Stomach (tissue), 4 donors: ENCODE measurements at regions not wholly inside any gene's neighbourhood (a gene's known extent, or its start where the extent isn't known, plus 50 kb on each side); places are given as distances from the start of the nearest gene placed in this dataset.

Source experiments
- CTCF ChIP-seq, 7 experiments: fragments of 450-650 bp in 4 of 7; fragments of 200-600 bp in 3 of 7; sonication (generic) in 3 of 7; IDR thresholded peaks; one replicate each; pipeline ENCODE4 v1.5.1; 2016 to 2019; ENCODE audit warnings: antibody characterized with exemption in 7 of 7, control low read depth in 2 of 7, mild to moderate bottlenecking in 1 of 7
- POLR2A ChIP-seq, 4 donors: fragments of 450-650 bp; IDR thresholded peaks; one replicate each; pipeline ENCODE4 v1.6.1; 2016; ENCODE audit warnings: antibody characterized with exemption in 4 of 4, control low read depth in 2 of 4, mild to moderate bottlenecking in 1 of 4, moderate library complexity in 1 of 4

- no peak for TF ChIP-seq CTCF (IDR thresholded peaks at IDR 0.05)
- TF ChIP-seq POLR2A (IDR thresholded peaks at IDR 0.05) = no peak
Measured at GRCh38 chr1:189374816-189375215, 1102.8 kb downstream of the BRINP3 start.
